AG04450 (cell line): ENCODE measurements at regions not wholly inside any gene's neighbourhood (a gene's known extent, or its start where the extent isn't known, plus 50 kb on each side); places are given as distances from the start of the nearest gene placed in this dataset.

Experiments
- CTCF ChIA-PET: fragments of 300-600, 350-600 bp; formaldehyde crosslinking; extraction: SDS; loops from one replicate; lab custom pipeline; 2022; ENCODE audit warnings: antibody characterized with exemption, inconsistent platforms; lab: Charles Lee
- POLR2A ChIA-PET: fragments of 350-600 bp; formaldehyde crosslinking; extraction: SDS; loops from one replicate; lab custom pipeline; 2021; ENCODE audit warnings: antibody characterized with exemption, inconsistent platforms; lab: Yijun Ruan, JAX
- DNase-seq: peaks from one replicate; pipeline ENCODE4 v3.0.0-alpha.2; 2011; ENCODE audit warnings: low read depth, low spot score
- H3K27ac ChIP-seq: one replicate; pipeline ENCODE4 v1.5.1; 2012; ENCODE audit warnings: low read depth, low read length, control low read depth
- H3K27me3 ChIP-seq: one replicate; pipeline ENCODE4 v1.6.0; 2012; ENCODE audit warnings: low read length; ENCODE audit not compliant: control insufficient read depth, insufficient read depth
- H3K4me3 ChIP-seq: 2 replicates; pipeline ENCODE4 v1.5.1; 2011; ENCODE audit warnings: mild to moderate bottlenecking, low read depth, low read length, control low read depth
- H3K9me3 ChIP-seq: 2 replicates; pipeline ENCODE4 v1.5.1; 2012; ENCODE audit warnings: low read length; ENCODE audit not compliant: control insufficient read depth, insufficient read depth
- TF ChIP-seq, protein P1 (sequence below): IDR thresholded peaks from 2 replicates; pipeline ENCODE4 v1.5.1; 2011; ENCODE audit warnings: low read depth, low read length, control low read depth, inconsistent platforms

DNA sequence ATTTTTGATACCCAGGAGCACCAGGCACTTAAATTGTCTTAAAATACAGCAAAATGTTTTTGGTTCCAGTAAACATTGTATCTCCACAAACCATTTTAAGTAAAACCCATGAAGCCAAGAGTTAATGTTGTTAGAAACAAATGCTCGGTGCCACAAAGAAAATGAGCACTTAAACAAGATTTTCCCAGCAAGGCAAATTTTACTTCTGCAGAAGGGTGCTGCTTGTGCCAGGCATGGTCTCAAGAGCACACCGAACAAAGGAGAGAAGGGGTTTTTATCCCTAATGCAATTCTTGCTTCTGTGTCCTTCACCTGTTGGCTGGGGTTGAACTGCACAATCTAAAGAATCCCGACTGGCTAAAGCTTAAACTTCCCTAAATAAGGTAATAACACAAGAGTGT, 286.7 kb downstream of the ADCYAP1 start:
- Histone ChIP-seq H3K4me3 (no peak overlapping the region), H3K27ac (no peak overlapping the region), H3K9me3 (no peaks in the 10 kb centered on the region; the same call in 1 of the 2 replicates), H3K27me3 (no peaks in the 10 kb centered on the region)
- ChIA-PET POLR2A (no interaction called here), CTCF (no interaction called here)
- TF ChIP-seq, protein P1, sequence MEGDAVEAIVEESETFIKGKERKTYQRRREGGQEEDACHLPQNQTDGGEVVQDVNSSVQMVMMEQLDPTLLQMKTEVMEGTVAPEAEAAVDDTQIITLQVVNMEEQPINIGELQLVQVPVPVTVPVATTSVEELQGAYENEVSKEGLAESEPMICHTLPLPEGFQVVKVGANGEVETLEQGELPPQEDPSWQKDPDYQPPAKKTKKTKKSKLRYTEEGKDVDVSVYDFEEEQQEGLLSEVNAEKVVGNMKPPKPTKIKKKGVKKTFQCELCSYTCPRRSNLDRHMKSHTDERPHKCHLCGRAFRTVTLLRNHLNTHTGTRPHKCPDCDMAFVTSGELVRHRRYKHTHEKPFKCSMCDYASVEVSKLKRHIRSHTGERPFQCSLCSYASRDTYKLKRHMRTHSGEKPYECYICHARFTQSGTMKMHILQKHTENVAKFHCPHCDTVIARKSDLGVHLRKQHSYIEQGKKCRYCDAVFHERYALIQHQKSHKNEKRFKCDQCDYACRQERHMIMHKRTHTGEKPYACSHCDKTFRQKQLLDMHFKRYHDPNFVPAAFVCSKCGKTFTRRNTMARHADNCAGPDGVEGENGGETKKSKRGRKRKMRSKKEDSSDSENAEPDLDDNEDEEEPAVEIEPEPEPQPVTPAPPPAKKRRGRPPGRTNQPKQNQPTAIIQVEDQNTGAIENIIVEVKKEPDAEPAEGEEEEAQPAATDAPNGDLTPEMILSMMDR: no peak
- no peak for DNase-seq

DNA sequence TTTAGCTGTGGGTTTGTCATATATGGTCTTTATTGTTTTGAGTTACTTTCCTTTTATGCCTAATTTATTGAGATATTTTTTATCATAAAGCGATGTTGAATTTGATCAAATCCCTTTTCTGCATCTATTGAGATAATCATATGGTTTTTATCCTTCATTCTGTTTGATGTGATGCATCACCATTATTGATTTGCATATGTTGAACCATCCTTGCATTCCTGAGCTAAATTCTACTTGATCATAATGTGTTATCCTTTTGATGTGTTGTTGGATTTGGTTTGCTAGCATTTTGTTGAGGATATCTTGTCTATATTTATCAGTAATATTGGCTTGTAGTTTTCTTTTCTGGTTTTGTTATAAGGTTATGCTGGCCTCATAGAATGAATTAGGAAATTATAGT, 308.5 kb downstream of the ADCYAP1 start:
- H3K4me3 ChIP-seq: no peak overlapping the region
- ChIA-PET POLR2A (no interaction called here), CTCF (no interaction called here)
- no peak for DNase-seq
- H3K27me3 ChIP-seq: no peaks in the 10 kb centered on the region
- TF ChIP-seq, protein P1: no peak
- H3K9me3 ChIP-seq: no peaks in the 10 kb centered on the region
- H3K27ac ChIP-seq: no peak overlapping the region

DNA sequence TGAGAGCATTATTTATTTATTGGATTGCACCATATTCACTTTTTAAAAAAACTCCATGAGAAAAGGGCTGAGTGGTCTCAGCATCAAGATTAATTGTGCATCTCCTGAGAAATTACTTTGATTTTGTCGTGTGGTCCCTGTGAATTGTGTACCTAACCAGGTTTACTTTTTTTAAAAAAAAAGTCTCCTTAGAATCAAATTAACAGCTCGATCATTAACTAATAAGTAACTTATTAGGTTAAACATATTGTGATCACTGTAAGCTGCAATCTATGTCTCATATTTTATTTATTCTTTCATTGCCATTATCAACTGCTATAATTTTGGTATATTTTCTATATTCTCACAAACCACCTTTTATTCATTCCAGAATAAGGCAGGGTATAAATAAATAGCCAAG, 318.2 kb downstream of the ADCYAP1 start:
- TF ChIP-seq, protein P1: no peak
- H3K9me3 ChIP-seq: 0 out of 2 replicates have a peak, but pooled peaks cover 2% of the 10 kb centered on the region
- no peak for DNase-seq
- CTCF ChIA-PET: no interaction called here
- no peak overlapping the region for H3K4me3 ChIP-seq
- POLR2A ChIA-PET: no interaction called here
- no peaks in the 10 kb centered on the region for H3K27me3 ChIP-seq
- no peak overlapping the region for H3K27ac ChIP-seq

DNA sequence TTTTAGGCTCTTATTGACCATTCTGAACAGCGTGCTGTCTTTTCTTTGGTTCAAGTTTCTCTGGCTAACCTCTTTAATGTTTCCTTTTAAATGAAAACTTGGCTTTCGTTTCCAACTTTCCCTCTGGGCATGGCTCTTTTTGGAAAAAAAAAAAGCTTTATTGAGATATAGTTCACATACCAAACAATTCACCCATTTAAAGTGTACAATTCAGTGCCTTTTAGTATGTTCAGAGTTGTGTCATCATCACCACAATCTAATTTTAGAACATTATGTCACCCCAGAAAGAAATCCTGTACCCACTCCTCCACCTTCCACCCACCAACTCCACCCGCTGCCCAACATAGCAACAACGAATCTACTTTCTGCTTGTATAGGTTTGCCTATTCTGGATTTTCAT, 322.4 kb downstream of the ADCYAP1 start:
- H3K9me3 ChIP-seq: 0 out of 2 replicates have a peak, but pooled peaks cover 2% of the 10 kb centered on the region
- DNase-seq: no peak
- CTCF ChIA-PET: no interaction called here
- no peak overlapping the region for H3K4me3 ChIP-seq
- POLR2A ChIA-PET: no interaction called here
- H3K27me3 ChIP-seq: no peaks in the 10 kb centered on the region
- TF ChIP-seq, protein P1: no peak
- no peak overlapping the region for H3K27ac ChIP-seq

DNA sequence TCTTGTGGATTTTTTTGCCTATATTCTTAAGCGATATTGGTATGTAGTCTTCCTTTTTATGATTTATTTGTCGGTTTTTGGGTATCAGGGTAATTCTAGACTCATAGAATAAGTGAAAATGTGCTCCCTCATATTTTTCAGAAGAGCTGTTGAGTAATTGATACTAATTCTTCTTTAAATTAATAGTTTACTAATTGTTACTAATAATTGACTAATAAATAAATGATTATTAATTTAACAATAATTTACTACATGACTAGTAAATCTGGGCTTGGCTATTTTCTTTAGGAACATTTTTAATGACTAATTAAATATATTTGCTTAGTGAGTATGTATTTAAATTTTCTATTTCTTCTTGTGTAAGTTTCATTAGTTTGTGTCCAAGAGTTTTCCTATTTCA, 325.0 kb downstream of the ADCYAP1 start:
- Histone ChIP-seq H3K9me3 (0 out of 2 replicates have a peak, but pooled peaks cover 2% of the 10 kb centered on the region), H3K27ac (no peak overlapping the region), H3K4me3 (no peak overlapping the region), H3K27me3 (no peaks in the 10 kb centered on the region)
- POLR2A ChIA-PET: no interaction called here
- TF ChIP-seq, protein P1: no peak
- DNase-seq: no peak
- CTCF ChIA-PET: no interaction called here
